ENCODE measurements at regions not wholly inside any gene's neighbourhood (a gene's known extent, or its start where the extent isn't known, plus 50 kb on each side); places are given as distances from the start of the nearest gene placed in this dataset.

DNA sequence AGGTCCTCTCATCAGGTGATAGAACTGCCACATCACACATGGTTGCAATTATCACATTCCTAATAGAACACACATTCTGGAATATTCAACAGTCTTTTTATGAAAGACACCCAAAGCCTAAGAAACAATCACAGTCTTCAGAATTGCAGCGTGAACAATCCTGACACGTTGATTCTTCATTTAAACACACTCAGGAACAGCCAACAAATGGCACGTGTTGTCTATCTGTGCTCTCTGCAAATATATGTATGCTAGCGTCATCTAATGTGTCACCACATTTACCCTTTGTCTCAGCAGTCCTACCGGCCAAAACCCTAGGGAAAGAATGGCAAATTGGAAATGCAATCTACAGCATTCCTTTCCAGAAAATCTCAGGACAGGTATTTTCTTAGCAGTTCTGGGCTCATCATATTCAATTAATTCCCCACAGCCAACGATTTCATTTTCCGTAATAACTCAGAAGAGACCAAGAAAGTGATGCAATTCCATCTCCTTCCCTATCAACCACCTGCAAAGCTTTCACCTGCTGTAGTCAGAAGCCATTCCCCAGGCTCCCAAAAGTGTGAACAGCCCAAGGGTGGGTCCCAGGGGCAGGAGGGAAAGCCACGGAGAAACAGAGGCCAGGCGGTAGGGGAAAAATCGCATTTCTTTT lies 280.3 kb upstream of the JARID2 start:
- no peak overlapping the region for H3K4me3 ChIP-seq (ENCODE audit: low read length)
- intact Hi-C loops (cut with micrococcal nuclease), result no loop called here
- Mint-ChIP-seq H3K27me3 (ENCODE audit: low read depth in 2 of 2) (no peaks in the 10 kb centered on the region), H3K36me3 (no peaks in the 10 kb centered on the region), H3K4me3 (no peak overlapping the region), H3K4me1 (no peaks in the 10 kb centered on the region), H3K27ac (no peak overlapping the region), H3K9me3 (peaks cover 0 to 3% of the 10 kb centered on the region in 2 donors)
- DNase-seq, result no peak
- TF ChIP-seq, protein P1, sequence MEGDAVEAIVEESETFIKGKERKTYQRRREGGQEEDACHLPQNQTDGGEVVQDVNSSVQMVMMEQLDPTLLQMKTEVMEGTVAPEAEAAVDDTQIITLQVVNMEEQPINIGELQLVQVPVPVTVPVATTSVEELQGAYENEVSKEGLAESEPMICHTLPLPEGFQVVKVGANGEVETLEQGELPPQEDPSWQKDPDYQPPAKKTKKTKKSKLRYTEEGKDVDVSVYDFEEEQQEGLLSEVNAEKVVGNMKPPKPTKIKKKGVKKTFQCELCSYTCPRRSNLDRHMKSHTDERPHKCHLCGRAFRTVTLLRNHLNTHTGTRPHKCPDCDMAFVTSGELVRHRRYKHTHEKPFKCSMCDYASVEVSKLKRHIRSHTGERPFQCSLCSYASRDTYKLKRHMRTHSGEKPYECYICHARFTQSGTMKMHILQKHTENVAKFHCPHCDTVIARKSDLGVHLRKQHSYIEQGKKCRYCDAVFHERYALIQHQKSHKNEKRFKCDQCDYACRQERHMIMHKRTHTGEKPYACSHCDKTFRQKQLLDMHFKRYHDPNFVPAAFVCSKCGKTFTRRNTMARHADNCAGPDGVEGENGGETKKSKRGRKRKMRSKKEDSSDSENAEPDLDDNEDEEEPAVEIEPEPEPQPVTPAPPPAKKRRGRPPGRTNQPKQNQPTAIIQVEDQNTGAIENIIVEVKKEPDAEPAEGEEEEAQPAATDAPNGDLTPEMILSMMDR (IDR thresholded peaks at IDR 0.05), result no peak
- no peaks in the 10 kb centered on the region for H3K36me3 ChIP-seq (ENCODE audit: control insufficient read depth, insufficient read depth, low read length)
- H3K27me3 ChIP-seq (ENCODE audit: control insufficient read depth, insufficient read depth, low read length), result no peaks in the 10 kb centered on the region
- WGBS (ENCODE audit: insufficient coverage), result 84% methylated on average over 10 of the region's 10 CpGs
- H3K9me3 ChIP-seq (ENCODE audit: control insufficient read depth, insufficient read depth, low read length), result no peaks in the 10 kb centered on the region
- H3K27ac ChIP-seq (ENCODE audit: low read length), result no peak overlapping the region
- no peaks in the 10 kb centered on the region for H3K4me1 ChIP-seq (ENCODE audit: control insufficient read depth, insufficient read depth, low read length)
- no peak for ATAC-seq

GRCh38 chr6:14966096-14966905 lies 279.6 kb upstream of the JARID2 start:
- TF ChIP-seq, protein P1 (IDR thresholded peaks at IDR 0.05), result no peak

GRCh38 chr6:14966906-14967711 lies 278.8 kb upstream of the JARID2 start:
- Mint-ChIP-seq H3K9me3 (peaks cover 0 to 3% of the 10 kb centered on the region in 2 donors), H3K27ac (no peak overlapping the region), H3K27me3 (ENCODE audit: low read depth in 2 of 2) (no peaks in the 10 kb centered on the region), H3K36me3 (no peaks in the 10 kb centered on the region), H3K4me3 (no peak overlapping the region), H3K4me1 (no peaks in the 10 kb centered on the region)
- TF ChIP-seq, protein P1 (IDR thresholded peaks at IDR 0.05), result no peak
- Histone ChIP-seq H3K4me1 (ENCODE audit: control insufficient read depth, insufficient read depth, low read length) (no peaks in the 10 kb centered on the region), H3K4me3 (ENCODE audit: low read length) (no peak overlapping the region), H3K36me3 (ENCODE audit: control insufficient read depth, insufficient read depth, low read length) (no peaks in the 10 kb centered on the region), H3K9me3 (ENCODE audit: control insufficient read depth, insufficient read depth, low read length) (no peaks in the 10 kb centered on the region), H3K27me3 (ENCODE audit: control insufficient read depth, insufficient read depth, low read length) (no peaks in the 10 kb centered on the region), H3K27ac (ENCODE audit: low read length) (no peak overlapping the region)
- intact Hi-C loops (cut with micrococcal nuclease), result no loop called here
- 92% methylated on average over 5 of the region's 5 CpGs for WGBS (ENCODE audit: insufficient coverage)
- ATAC-seq (no peak), DNase-seq (no peak)

More at GRCh38 chr6:14966096-14966905, 279.6 kb upstream of the JARID2 start:
- intact Hi-C loops (cut with micrococcal nuclease), result no loop called here
- Histone ChIP-seq H3K4me1 (ENCODE audit: control insufficient read depth, insufficient read depth, low read length) (no peaks in the 10 kb centered on the region), H3K27ac (ENCODE audit: low read length) (no peak overlapping the region), H3K4me3 (ENCODE audit: low read length) (no peak overlapping the region), H3K9me3 (ENCODE audit: control insufficient read depth, insufficient read depth, low read length) (no peaks in the 10 kb centered on the region), H3K36me3 (ENCODE audit: control insufficient read depth, insufficient read depth, low read length) (no peaks in the 10 kb centered on the region), H3K27me3 (ENCODE audit: control insufficient read depth, insufficient read depth, low read length) (no peaks in the 10 kb centered on the region)
- no peak overlapping the region for H3K4me3 Mint-ChIP-seq
- DNase-seq, result no peak
- no peaks in the 10 kb centered on the region for H3K27me3 Mint-ChIP-seq (ENCODE audit: low read depth in 2 of 2)
- no peak for ATAC-seq
- H3K9me3 Mint-ChIP-seq, result peaks cover 0 to 3% of the 10 kb centered on the region in 2 donors
- no peak overlapping the region for H3K27ac Mint-ChIP-seq
- H3K36me3 Mint-ChIP-seq, result no peaks in the 10 kb centered on the region
- WGBS (ENCODE audit: insufficient coverage), result 95% methylated on average over 6 of the region's 8 CpGs
- no peaks in the 10 kb centered on the region for H3K4me1 Mint-ChIP-seq
